Cardiac muscle cell (in vitro differentiated cells and primary cell): ENCODE measurements at regions not wholly inside any gene's neighbourhood (a gene's known extent, or its start where the extent isn't known, plus 50 kb on each side); places are given as distances from the start of the nearest gene placed in this dataset.
A peak's percentile ranks its signal among the peaks of the same experiment; 100 is the strongest.

Experiments used
- DNase-seq, 2 donors: peaks; one replicate each; pipeline versions ENCODE4 v3.0.0 to v3.0.0-alpha.2; 2010 to 2017; ENCODE audit warnings: low read depth in 1 of 2, low spot score in 1 of 2
- H3K27ac ChIP-seq: fragments of 200-600 bp; sonication (generic); 2 replicates; pipeline ENCODE4 v1.5.1; 2016
- H3K27me3 ChIP-seq: fragments of 200-600 bp; sonication (generic); 2 replicates; pipeline ENCODE4 v1.6.0; 2016; ENCODE audit warnings: control low read depth
- H3K36me3 ChIP-seq: fragments of 200-600 bp; sonication (generic); 2 replicates; pipeline ENCODE4 v1.5.1; 2016; ENCODE audit warnings: control low read depth
- H3K4me1 ChIP-seq: fragments of 200-600 bp; sonication (generic); 2 replicates; pipeline ENCODE4 v1.8.1; 2017; ENCODE audit warnings: low read depth, mild to moderate bottlenecking, mixed run types
- H3K4me3 ChIP-seq: fragments of 200-600 bp; sonication (generic); 2 replicates; pipeline ENCODE4 v1.5.1; 2016; ENCODE audit warnings: mild to moderate bottlenecking
- H3K9me3 ChIP-seq: fragments of 200-600 bp; sonication (generic); 2 replicates; pipeline ENCODE4 v1.5.1; 2017; ENCODE audit warnings: low read depth, mild to moderate bottlenecking, control low read depth
- CTCF ChIP-seq: IDR thresholded peaks from 2 replicates; pipeline ENCODE4 v1.5.1; 2012; ENCODE audit warnings: low read depth, mild to moderate bottlenecking, low read length

DNA sequence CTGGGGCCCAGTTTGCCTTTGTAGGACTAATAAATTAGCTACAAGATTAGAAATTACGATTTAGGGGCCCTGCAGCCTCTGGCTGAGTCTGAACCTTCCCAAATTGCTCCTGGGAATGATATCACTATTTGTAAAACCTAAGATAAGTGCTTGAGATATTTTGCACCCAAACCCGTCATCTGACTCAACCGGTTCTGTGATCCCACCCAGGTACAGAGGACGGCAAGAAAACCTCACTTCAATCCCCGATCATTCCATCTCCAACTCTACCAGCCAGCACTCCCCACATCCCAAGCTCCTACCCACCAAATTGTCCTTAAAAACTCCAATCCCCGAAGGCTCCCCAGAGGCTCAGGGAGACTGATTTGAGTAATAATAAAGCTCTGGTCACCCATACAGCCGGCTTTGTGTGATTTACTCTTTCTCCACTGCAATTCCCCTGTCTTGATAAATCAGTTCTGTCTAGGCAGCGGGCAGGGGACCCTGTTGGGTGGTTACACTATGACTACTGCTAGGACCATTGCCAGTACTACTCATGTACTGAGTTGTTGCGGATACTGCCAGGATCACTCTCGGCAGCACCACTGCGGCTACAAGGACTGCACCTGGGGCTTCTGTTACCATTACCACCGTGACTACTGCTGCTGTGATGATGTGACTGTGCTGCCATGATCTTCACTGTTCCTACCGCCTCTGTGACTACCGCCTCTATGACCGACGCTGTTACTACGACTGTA is 73.1 kb downstream of the IRF8 start:
- H3K27ac ChIP-seq: no peak overlapping the region
- no peak for TF ChIP-seq CTCF

GRCh38 chr16:85974428-85975375 is 75.7 kb downstream of the IRF8 start:
- Histone ChIP-seq H3K36me3 (no peaks in the 10 kb centered on the region), H3K9me3 (no peaks in the 10 kb centered on the region), H3K27me3 (no peaks in the 10 kb centered on the region), H3K4me3 (no peak overlapping the region), H3K4me1 (peaks cover under 1% of the 10 kb centered on the region), H3K27ac (no peak overlapping the region)
- DNase-seq: no peak
- no peak for TF ChIP-seq CTCF

More for the DNA sequence above, 73.1 kb downstream of the IRF8 start:
- H3K4me3 ChIP-seq: no peak overlapping the region
- H3K9me3 ChIP-seq: no peaks in the 10 kb centered on the region
- DNase-seq: no peak
- no peaks in the 10 kb centered on the region for H3K36me3 ChIP-seq
- H3K4me1 ChIP-seq: peaks cover 7% of the 10 kb centered on the region
- H3K27me3 ChIP-seq: no peaks in the 10 kb centered on the region

GRCh38 chr16:85975451-85975981 is 76.6 kb downstream of the IRF8 start:
- H3K9me3 ChIP-seq: no peaks in the 10 kb centered on the region
- H3K4me3 ChIP-seq: no peak overlapping the region
- no peak for DNase-seq
- no peaks in the 10 kb centered on the region for H3K27me3 ChIP-seq
- H3K27ac ChIP-seq: no peak overlapping the region
- H3K36me3 ChIP-seq: no peaks in the 10 kb centered on the region
- H3K4me1 ChIP-seq: no peaks in the 10 kb centered on the region
- no peak for TF ChIP-seq CTCF

- no peak for TF ChIP-seq CTCF
- Histone ChIP-seq H3K9me3 (no peaks in the 10 kb centered on the region), H3K4me1 (no peaks in the 10 kb centered on the region), H3K4me3 (no peak overlapping the region), H3K27ac (no peak overlapping the region), H3K27me3 (no peaks in the 10 kb centered on the region), H3K36me3 (no peaks in the 10 kb centered on the region)
- peak in 1 of 2 donors; percentile 36 for DNase-seq
These were observed 79.4 kb downstream of the IRF8 start for GRCh38 chr16:85978291-85978775.

DNA sequence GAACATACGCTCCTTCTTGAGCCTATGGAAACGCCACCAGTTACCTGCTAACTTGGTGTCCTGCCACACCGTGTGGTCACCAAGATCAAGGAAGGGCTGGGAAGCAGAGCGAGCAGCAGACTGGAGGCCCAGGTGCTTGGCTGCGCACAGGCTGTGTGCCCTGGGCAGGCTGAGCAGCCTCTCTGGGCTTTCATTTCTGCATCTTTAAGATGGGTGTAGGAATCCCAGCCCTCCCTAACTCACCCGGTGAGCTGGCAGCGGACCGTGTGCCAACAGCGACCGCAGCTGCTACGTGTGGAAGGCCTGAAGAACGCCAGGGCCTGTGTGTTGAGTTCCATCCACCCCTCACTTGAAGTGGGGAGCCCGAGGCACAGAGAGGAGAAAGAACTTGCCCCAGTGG is 80.0 kb downstream of the IRF8 start:
- no peak for DNase-seq
- H3K36me3 ChIP-seq: no peaks in the 10 kb centered on the region
- H3K4me3 ChIP-seq: no peak overlapping the region
- H3K27ac ChIP-seq: no peak overlapping the region
- no peaks in the 10 kb centered on the region for H3K27me3 ChIP-seq
- H3K9me3 ChIP-seq: no peaks in the 10 kb centered on the region
- no peak for TF ChIP-seq CTCF
- no peaks in the 10 kb centered on the region for H3K4me1 ChIP-seq
